ENCODE measurements at regions not wholly inside any gene's neighbourhood (a gene's known extent, or its start where the extent isn't known, plus 50 kb on each side); places are given as distances from the start of the nearest gene placed in this dataset.

GRCh38 chr7:18103436-18104218 lies 76.0 kb upstream of the PRPS1L1 start:
- TF ChIP-seq EZH2 (IDR thresholded peaks at IDR 0.05): no peak
- TF ChIP-seq CTCF (IDR thresholded peaks at IDR 0.05): no peak
- TF ChIP-seq EZH2phosphoT487 (IDR thresholded peaks at IDR 0.05): no peak

All from neural progenitor cell (in vitro differentiated cells).